Fibroblast of mammary gland (primary cell): ENCODE measurements at regions not wholly inside any gene's neighbourhood (a gene's known extent, or its start where the extent isn't known, plus 50 kb on each side); places are given as distances from the start of the nearest gene placed in this dataset.

Experiments used
- DNase-seq: peaks from one replicate; pipeline ENCODE4 v3.0.0-alpha.2; 2010; ENCODE audit warnings: low read depth
- H3K4me3 ChIP-seq: 2 replicates; pipeline ENCODE4 v1.5.1; 2011; ENCODE audit warnings: low read depth, mild to moderate bottlenecking, low read length, moderate library complexity; ENCODE audit not compliant: control insufficient read depth
- TF ChIP-seq, protein P1 (sequence below): conservative IDR thresholded peaks from 2 replicates; pipeline ENCODE4 v1.5.1; 2011; ENCODE audit warnings: low read depth, low read length, inconsistent platforms; ENCODE audit not compliant: control insufficient read depth, insufficient read depth

DNA sequence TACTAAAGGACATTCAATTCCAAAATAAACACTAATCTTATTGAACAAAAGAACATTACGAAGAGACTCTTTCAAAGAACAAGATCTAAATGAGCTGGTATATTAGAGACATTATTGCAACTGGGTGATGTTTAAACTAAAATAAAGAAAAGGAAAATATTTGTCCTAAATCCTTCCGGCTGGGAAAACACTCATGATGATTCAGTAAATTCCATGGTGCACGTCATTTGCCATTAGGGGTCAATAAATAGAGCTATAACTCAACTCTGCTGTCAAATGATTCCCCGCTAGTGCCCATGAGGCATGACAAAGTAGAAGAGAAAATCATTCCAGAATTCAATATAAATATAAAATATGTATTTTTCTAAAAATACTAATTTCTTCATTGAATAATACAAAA is 565.5 kb upstream of the TUSC1 start:
- TF ChIP-seq, protein P1, sequence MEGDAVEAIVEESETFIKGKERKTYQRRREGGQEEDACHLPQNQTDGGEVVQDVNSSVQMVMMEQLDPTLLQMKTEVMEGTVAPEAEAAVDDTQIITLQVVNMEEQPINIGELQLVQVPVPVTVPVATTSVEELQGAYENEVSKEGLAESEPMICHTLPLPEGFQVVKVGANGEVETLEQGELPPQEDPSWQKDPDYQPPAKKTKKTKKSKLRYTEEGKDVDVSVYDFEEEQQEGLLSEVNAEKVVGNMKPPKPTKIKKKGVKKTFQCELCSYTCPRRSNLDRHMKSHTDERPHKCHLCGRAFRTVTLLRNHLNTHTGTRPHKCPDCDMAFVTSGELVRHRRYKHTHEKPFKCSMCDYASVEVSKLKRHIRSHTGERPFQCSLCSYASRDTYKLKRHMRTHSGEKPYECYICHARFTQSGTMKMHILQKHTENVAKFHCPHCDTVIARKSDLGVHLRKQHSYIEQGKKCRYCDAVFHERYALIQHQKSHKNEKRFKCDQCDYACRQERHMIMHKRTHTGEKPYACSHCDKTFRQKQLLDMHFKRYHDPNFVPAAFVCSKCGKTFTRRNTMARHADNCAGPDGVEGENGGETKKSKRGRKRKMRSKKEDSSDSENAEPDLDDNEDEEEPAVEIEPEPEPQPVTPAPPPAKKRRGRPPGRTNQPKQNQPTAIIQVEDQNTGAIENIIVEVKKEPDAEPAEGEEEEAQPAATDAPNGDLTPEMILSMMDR = no peak
- no peak overlapping the region for H3K4me3 ChIP-seq
- peak; percentile 80 for DNase-seq

DNA sequence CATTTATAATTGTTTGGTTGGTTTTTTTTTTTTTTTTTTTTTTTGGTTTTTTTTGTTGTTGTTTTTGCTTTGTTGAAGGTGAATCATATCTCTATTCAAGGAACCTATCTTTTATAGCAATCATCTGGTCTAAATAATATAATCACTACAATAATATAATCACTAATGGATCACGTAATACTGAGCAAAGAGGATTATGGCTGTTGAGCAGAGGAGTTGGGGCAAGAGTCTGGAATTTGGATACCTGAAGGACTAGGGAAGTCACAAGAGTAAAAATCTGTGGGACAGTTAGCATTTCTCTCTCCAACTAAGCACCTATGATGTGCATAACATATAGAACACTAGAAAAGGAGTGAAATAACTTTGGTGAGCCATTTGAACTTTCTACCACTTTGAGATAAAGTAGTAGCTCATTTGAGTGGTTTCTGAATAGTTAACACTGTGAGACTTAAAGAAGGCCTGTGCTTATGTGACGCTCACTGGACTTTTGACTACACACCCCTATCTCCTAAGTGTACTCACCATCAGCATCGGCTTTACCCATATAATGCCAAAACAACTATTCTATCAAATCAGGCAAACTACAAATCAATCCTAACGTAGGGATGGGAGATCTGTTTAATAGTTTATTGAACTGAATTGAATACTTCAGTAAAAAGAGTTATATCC is 564.9 kb upstream of the TUSC1 start:
- DNase-seq = no peak
- H3K4me3 ChIP-seq = no peak overlapping the region
- TF ChIP-seq, protein P1 = no peak

DNA sequence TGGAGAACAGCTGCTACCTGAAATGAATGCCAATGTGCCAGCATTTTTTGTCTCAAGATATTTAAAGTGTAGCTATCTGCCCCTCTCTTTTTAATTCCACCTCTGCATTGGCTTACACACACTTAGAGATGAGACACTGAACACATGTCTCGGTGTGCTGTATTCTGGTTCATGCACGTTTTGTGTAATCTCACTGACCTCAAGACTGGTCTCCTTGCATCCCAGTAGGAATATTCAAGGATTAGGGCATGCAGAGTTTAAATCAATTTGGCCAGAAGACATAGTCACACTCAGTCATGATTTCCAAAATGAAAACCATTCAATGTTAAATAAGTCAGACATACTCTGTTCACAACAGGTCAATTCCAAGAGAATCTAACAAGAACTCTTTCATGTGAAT is 561.8 kb upstream of the TUSC1 start:
- TF ChIP-seq, protein P1 = no peak
- H3K4me3 ChIP-seq = no peak overlapping the region
- DNase-seq = no peak

DNA sequence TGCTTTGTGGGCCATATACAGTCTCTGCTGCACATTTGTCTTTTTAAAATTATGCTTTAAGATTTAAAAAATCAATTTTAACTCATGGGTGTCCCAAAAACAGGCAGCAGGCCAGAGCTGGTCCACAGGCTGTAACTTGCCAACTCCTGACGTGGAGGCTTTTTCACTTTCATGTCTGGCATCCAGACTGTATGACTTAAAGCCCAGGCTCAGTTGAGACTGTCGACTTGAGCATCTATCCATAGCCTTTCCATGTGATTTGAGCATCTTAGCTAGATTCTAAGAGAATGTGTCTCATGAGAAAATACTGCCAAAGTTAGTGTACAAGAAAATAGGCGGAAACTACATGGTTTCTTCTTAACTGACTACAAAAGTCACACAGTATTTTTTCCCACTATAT is 559.0 kb upstream of the TUSC1 start:
- H3K4me3 ChIP-seq = no peak overlapping the region
- no peak for DNase-seq
- TF ChIP-seq, protein P1 = no peak

DNA sequence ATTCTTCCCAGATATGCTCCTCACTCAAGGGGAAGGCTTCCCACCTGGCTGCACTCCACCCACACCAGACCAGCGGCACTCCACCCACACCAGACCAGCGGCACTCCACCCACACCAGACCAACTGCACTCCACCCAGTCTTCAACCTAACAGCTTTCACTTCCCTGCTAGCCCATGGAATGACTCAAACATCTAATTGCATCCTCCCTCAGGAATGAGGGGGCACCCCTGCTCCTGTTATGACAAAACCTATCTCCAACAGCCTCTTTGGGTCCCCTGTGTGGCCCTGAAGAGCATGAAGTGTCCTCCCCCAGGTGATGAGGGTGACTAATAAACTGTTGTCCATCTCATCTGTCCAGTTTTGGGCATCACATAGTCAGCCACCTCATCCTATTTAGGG is 556.6 kb upstream of the TUSC1 start:
- H3K4me3 ChIP-seq = no peak overlapping the region
- TF ChIP-seq, protein P1 = no peak
- DNase-seq = peak; percentile 30

DNA sequence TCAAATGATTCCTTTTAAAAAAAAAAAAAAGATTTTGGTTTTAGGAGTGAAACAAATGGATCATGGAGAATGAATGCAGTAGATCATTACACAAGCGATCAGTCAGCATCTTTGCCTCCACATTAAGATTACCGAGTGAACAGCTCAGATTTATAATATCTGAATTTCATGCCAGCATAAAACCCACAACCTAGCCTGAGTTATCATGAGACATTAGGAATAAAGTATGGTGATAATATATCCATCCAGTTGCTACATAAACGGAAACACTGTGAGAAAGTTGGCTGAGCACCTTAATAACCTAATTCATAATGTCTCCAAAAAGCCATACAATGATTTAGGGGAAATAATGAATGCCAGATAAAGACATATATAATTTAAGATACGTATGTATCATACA is 553.1 kb upstream of the TUSC1 start:
- TF ChIP-seq, protein P1 = no peak
- H3K4me3 ChIP-seq = no peak overlapping the region
- peak; percentile 12 for DNase-seq
